ENCODE measurements at regions not wholly inside any gene's neighbourhood (a gene's known extent, or its start where the extent isn't known, plus 50 kb on each side); places are given as distances from the start of the nearest gene placed in this dataset.

GRCh38 chr11:8740129-8740528, 57.5 kb downstream of the RPL27A start:
- no peak for DNase-seq (ENCODE audit: low read depth in 3 of 3)

- DNase-seq (ENCODE audit: low read depth in 3 of 3), result no peak
Measured at GRCh38 chr11:8744423-8744822, 61.8 kb downstream of the RPL27A start.

- no peak for DNase-seq (ENCODE audit: low read depth in 3 of 3)
Measured at GRCh38 chr11:8745431-8746253, 63.0 kb downstream of the RPL27A start.

- DNase-seq (ENCODE audit: low read depth in 3 of 3), result no peak
Measured at GRCh38 chr11:8746331-8746974, 63.9 kb downstream of the RPL27A start.

- no peak for DNase-seq (ENCODE audit: low read depth in 3 of 3)
Measured at GRCh38 chr11:8747173-8747572, 64.6 kb downstream of the RPL27A start.

GRCh38 chr11:8748317-8748716, 65.7 kb downstream of the RPL27A start:
- DNase-seq (ENCODE audit: low read depth in 3 of 3), result no peak

- no peak for DNase-seq (ENCODE audit: low read depth in 3 of 3)
Measured at GRCh38 chr11:8749202-8749601, 66.6 kb downstream of the RPL27A start.

GRCh38 chr11:8754241-8754640, 71.6 kb downstream of the RPL27A start:
- no peak for DNase-seq (ENCODE audit: low read depth in 3 of 3)

GRCh38 chr11:8756201-8756600, 73.6 kb downstream of the RPL27A start:
- no peak for DNase-seq (ENCODE audit: low read depth in 3 of 3)

- no peak for DNase-seq (ENCODE audit: low read depth in 3 of 3)
Measured at GRCh38 chr11:8757047-8757446, 74.5 kb downstream of the RPL27A start.

- no peak for DNase-seq (ENCODE audit: low read depth in 3 of 3)
Measured at GRCh38 chr11:8757533-8757932, 74.9 kb downstream of the RPL27A start.

GRCh38 chr11:8758619-8759169, 76.1 kb downstream of the RPL27A start:
- DNase-seq (ENCODE audit: low read depth in 3 of 3), result no peak

- DNase-seq (ENCODE audit: low read depth in 3 of 3), result no peak
Measured at GRCh38 chr11:8759634-8760033, 77.0 kb downstream of the RPL27A start.

- no peak for DNase-seq (ENCODE audit: low read depth in 3 of 3)
Measured at GRCh38 chr11:8760896-8761295, 78.3 kb downstream of the RPL27A start.

GRCh38 chr11:8763070-8763685, 80.6 kb downstream of the RPL27A start:
- DNase-seq (ENCODE audit: low read depth in 3 of 3), result no peak

- no peak for DNase-seq (ENCODE audit: low read depth in 3 of 3)
Measured at GRCh38 chr11:8765294-8765693, 82.7 kb downstream of the RPL27A start.

- DNase-seq (ENCODE audit: low read depth in 3 of 3), result no peak
Measured at GRCh38 chr11:8766043-8766987, 83.7 kb downstream of the RPL27A start.

GRCh38 chr11:8766988-8767374, 84.4 kb downstream of the RPL27A start:
- DNase-seq (ENCODE audit: low read depth in 3 of 3), result no peak

- DNase-seq (ENCODE audit: low read depth in 3 of 3), result no peak
Measured at GRCh38 chr11:8767466-8768142, 85.0 kb downstream of the RPL27A start.

- no peak for DNase-seq (ENCODE audit: low read depth in 3 of 3)
Measured at GRCh38 chr11:8768625-8769333, 86.2 kb downstream of the RPL27A start.

All from stimulated activated CD4-positive, alpha-beta T cell treated with anti-CD3 and anti-CD28 coated beads, TNF-alpha, amount 100 ng/mL, for 48 hours (primary cell).